Tibial nerve (tissue), 4 donors: ENCODE measurements at regions not wholly inside any gene's neighbourhood (a gene's known extent, or its start where the extent isn't known, plus 50 kb on each side); places are given as distances from the start of the nearest gene placed in this dataset.

Source experiments
- DNase-seq, 2 donors: peaks; one replicate each; pipeline ENCODE4 v3.0.0-alpha.2; 2019; ENCODE audit warnings: low spot score in 2 of 2
- H3K27ac ChIP-seq, 4 donors: fragments of 200-600 bp; sonication (generic) in 3 of 4; one replicate each; pipeline ENCODE4 v1.5.1; 2017 to 2019; ENCODE audit warnings: mild to moderate bottlenecking in 1 of 4
- H3K27me3 ChIP-seq, 2 donors: fragments of 200-600 bp; sonication (generic) in 1 of 2; one replicate each; pipeline versions ENCODE4 v1.5.1 to v1.6.0; 2017 to 2019
- H3K36me3 ChIP-seq, 3 donors: fragments of 200-600 bp; sonication (generic); one replicate each; pipeline ENCODE4 v1.5.1; 2018 to 2019
- H3K4me1 ChIP-seq, 4 donors: fragments of 200-600 bp; sonication (generic) in 3 of 4; one replicate each; pipeline ENCODE4 v1.5.1; 2017 to 2019
- H3K4me3 ChIP-seq, 4 donors: fragments of 200-600 bp; sonication (generic) in 3 of 4; one replicate each; pipeline ENCODE4 v1.5.1; 2017 to 2019; ENCODE audit warnings: mild to moderate bottlenecking in 1 of 4, moderate library complexity in 1 of 4
- H3K9me3 ChIP-seq, 4 donors: fragments of 200-600 bp; sonication (generic) in 3 of 4; one replicate each; pipeline ENCODE4 v1.5.1; 2017 to 2019
- EP300 ChIP-seq, 2 donors: sonication (generic); formaldehyde crosslinking; IDR thresholded peaks; one replicate each; pipeline ENCODE4 v1.6.1; 2017; ENCODE audit warnings: antibody characterized with exemption in 2 of 2, mild to moderate bottlenecking in 1 of 2
- POLR2A ChIP-seq, 2 donors: fragments of 450-650 bp; IDR thresholded peaks; one replicate each; pipeline ENCODE4 v1.6.1; 2017; ENCODE audit warnings: antibody characterized with exemption in 2 of 2, mild to moderate bottlenecking in 2 of 2, moderate library complexity in 2 of 2
- WGBS, 2 donors: methylation state at CpG; one replicate each; pipeline ENCODE4 v1.1.5; 2018; 5-methylcytosine and 5-hydroxymethylcytosine counted together
- TF ChIP-seq, protein P1 (sequence below), 5 experiments: fragments of 200-600 bp in 3 of 5; fragments of 450-650 bp in 2 of 5; sonication (generic) in 3 of 5; IDR thresholded peaks; one replicate each; pipeline ENCODE4 v1.5.1; 2016 to 2019; ENCODE audit warnings: antibody characterized with exemption in 5 of 5, mild to moderate bottlenecking in 3 of 5, moderate library complexity in 2 of 5

DNA sequence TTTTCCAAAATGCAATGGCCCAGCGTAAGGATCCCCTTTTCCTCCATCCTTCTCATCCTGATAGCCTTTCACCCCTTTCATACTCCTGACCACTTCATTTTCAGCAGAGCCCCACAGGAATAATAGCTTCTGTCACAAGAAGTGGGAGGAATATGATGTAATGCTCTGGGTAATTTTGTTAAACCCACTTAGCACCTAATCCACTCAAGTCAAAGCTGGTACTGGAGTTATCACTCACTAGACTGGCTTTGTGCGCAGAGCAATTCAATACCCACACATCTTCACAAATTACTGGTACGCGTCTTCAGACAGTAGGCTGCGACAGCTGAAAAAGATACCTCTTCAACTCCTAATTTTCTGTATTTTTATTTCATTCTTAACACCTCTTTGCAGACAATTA lies 2232.8 kb upstream of the WWC1 start:
- TF ChIP-seq POLR2A (IDR thresholded peaks at IDR 0.05) (no peak), EP300 (IDR thresholded peaks at IDR 0.05) (no peak)
- TF ChIP-seq, protein P1, sequence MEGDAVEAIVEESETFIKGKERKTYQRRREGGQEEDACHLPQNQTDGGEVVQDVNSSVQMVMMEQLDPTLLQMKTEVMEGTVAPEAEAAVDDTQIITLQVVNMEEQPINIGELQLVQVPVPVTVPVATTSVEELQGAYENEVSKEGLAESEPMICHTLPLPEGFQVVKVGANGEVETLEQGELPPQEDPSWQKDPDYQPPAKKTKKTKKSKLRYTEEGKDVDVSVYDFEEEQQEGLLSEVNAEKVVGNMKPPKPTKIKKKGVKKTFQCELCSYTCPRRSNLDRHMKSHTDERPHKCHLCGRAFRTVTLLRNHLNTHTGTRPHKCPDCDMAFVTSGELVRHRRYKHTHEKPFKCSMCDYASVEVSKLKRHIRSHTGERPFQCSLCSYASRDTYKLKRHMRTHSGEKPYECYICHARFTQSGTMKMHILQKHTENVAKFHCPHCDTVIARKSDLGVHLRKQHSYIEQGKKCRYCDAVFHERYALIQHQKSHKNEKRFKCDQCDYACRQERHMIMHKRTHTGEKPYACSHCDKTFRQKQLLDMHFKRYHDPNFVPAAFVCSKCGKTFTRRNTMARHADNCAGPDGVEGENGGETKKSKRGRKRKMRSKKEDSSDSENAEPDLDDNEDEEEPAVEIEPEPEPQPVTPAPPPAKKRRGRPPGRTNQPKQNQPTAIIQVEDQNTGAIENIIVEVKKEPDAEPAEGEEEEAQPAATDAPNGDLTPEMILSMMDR (IDR thresholded peaks at IDR 0.05), result no peak
- DNase-seq, result no peak
- no peak overlapping the region for H3K27ac ChIP-seq
- H3K4me1 ChIP-seq, result no peaks in the 10 kb centered on the region
- no peaks in the 10 kb centered on the region for H3K36me3 ChIP-seq
- H3K4me3 ChIP-seq, result no peak overlapping the region
- no peaks in the 10 kb centered on the region for H3K27me3 ChIP-seq
- no peaks in the 10 kb centered on the region for H3K9me3 ChIP-seq
- 94 to 95% methylated on average over 5 of the region's 5 CpGs for WGBS, 2 donors

DNA sequence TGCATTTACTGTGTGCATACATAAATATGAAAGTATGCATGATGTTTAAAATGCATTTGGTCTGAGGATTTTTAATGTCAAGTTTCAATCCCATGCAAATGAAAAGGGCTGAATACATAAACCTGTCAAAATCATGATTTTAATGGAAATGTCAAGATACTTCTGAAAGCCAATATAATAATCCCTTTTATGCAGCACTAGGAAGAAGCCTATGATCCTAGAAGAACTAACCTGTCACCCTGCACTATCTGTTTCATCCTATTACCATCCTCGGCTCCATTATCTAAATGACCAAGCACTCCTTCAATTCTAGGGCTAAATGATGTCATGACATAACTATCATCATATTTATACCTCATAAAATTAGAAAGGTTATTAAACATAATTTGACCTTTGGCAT lies 2229.4 kb upstream of the WWC1 start:
- no peak for TF ChIP-seq POLR2A (IDR thresholded peaks at IDR 0.05)
- TF ChIP-seq EP300 (IDR thresholded peaks at IDR 0.05), result no peak
- TF ChIP-seq, protein P1 (IDR thresholded peaks at IDR 0.05), result no peak
- Histone ChIP-seq H3K27me3 (no peaks in the 10 kb centered on the region), H3K36me3 (no peaks in the 10 kb centered on the region), H3K4me3 (no peak overlapping the region), H3K9me3 (no peaks in the 10 kb centered on the region), H3K27ac (no peak overlapping the region), H3K4me1 (no peaks in the 10 kb centered on the region)
- no peak for DNase-seq
- WGBS, 2 donors, result 80 to 90% methylated on average over 1 of the region's 1 CpG

DNA sequence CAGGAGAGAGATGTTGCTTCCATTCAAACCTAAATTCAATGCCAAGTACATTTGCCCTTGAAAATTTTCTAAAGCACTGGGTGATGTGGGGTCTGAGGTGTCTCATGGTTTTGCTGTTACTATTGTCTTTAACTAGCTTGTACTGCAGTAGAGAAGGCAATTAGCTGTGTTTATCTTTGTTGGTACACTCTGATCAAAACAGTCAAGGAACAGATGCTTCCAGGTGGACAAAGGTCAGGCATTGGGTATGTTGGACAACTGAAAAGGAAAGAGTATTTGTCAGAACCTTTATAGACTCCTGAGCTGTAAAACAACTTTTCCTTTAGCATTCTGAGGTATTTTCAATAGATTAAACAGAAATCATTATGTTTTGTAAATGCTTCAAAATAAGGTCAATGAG lies 2228.7 kb upstream of the WWC1 start:
- TF ChIP-seq, protein P1 (IDR thresholded peaks at IDR 0.05), result no peak
- TF ChIP-seq EP300 (IDR thresholded peaks at IDR 0.05), result no peak
- TF ChIP-seq POLR2A (IDR thresholded peaks at IDR 0.05), result no peak
- DNase-seq, result no peak
- no peaks in the 10 kb centered on the region for H3K4me1 ChIP-seq
- no peaks in the 10 kb centered on the region for H3K27me3 ChIP-seq
- no peaks in the 10 kb centered on the region for H3K9me3 ChIP-seq
- H3K4me3 ChIP-seq, result no peak overlapping the region
- no peaks in the 10 kb centered on the region for H3K36me3 ChIP-seq
- no peak overlapping the region for H3K27ac ChIP-seq

DNA sequence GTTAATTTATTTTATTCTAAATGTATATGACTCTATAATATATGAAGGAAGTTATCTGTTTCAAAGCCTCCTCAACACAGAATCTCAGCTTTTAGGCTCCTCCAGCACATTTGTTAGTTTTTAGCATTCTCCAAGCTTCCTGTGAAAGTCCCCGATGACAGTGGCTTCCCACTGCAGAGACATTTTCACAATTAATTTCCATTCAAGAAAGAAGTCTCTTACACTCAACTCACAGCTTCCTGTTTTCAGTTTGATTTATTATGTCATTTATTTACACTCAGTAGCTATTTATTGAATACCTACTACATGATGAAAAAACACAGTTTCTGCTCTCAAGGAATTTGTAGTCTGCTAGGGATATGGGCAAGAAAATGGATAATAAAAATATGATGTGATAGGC lies 2228.2 kb upstream of the WWC1 start:
- H3K9me3 ChIP-seq, result no peaks in the 10 kb centered on the region
- H3K4me1 ChIP-seq, result no peaks in the 10 kb centered on the region
- no peaks in the 10 kb centered on the region for H3K36me3 ChIP-seq
- H3K27ac ChIP-seq, result no peak overlapping the region
- H3K27me3 ChIP-seq, result no peaks in the 10 kb centered on the region
- TF ChIP-seq POLR2A (IDR thresholded peaks at IDR 0.05) (no peak), EP300 (IDR thresholded peaks at IDR 0.05) (no peak)
- TF ChIP-seq, protein P1 (IDR thresholded peaks at IDR 0.05), result no peak
- no peak overlapping the region for H3K4me3 ChIP-seq
- DNase-seq, result no peak
- WGBS, 2 donors, result 3 to 5% methylated on average over 1 of the region's 1 CpG

DNA sequence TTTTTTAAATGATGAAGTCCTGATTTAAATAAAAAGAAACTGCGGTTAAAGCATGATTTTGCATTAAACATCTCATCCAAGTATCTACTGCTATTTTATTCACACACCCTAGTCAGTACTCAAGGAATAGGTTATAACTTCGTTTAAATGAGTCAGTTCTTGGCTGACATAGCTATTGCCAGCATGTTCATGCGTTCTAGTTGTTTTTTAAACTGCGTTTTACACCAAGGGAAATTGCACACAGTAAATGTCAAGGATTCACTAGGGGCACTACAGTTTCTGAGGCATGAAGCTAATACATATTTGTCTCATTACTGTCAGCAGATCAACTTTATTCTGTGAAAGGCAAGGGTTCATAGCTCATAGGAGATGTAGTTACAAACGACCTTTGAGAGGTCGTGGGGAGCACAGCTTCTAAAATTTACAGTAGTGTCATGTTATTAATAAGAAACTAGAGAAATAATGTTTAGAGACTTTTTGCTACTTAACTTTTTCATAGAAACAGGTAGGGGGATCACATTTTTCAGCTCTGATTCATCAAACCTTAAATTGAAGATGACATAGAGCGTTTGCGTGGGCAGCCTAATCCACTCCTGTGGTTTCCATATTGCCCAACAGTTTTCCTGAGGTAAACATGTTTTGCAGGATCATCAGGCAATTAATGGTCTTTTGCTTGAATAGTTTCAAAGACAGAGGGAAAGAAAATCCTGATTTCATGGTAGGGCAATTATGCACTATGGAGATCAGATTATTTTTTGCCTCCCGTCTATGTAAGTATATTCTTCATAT lies 2222.7 kb upstream of the WWC1 start:
- Histone ChIP-seq H3K27me3 (no peaks in the 10 kb centered on the region), H3K4me3 (no peak overlapping the region), H3K36me3 (no peaks in the 10 kb centered on the region), H3K27ac (no peak overlapping the region), H3K9me3 (no peaks in the 10 kb centered on the region), H3K4me1 (no peaks in the 10 kb centered on the region)
- TF ChIP-seq EP300 (IDR thresholded peaks at IDR 0.05), result no peak
- WGBS, 2 donors, result 62 to 69% methylated on average over 9 of the region's 9 CpGs
- DNase-seq, result no peak
